HCT116 (cell line): ENCODE measurements at regions not wholly inside any gene's neighbourhood (a gene's known extent, or its start where the extent isn't known, plus 50 kb on each side); places are given as distances from the start of the nearest gene placed in this dataset.

ENCODE experiments used
- ATAC-seq: fragments of 200-7000 bp; cut with Tn5 transposase; 2 replicates; pipeline ENCODE4 v1.9.1; 2020; ENCODE audit warnings: mild to moderate bottlenecking, moderate library complexity
- BruUV-seq: library from RNA; stranded (reverse); fragments of 400-500 nt; replicated peaks from 2 replicates; lab custom pipeline; 2021; lab: Mats Ljungman, UMichigan
- CTCF ChIA-PET: fragments of 300-600 bp; sonication (Branson Sonifier 250); formaldehyde crosslinking; loops from one replicate; lab custom pipeline; 2021; ENCODE audit warnings: antibody characterized with exemption; lab: Charles Lee
- POLR2A ChIA-PET: fragments of 300-600, 350-600 bp; sonication (Branson Sonifier 250); formaldehyde crosslinking; loops from one replicate; lab custom pipeline; 2021; ENCODE audit warnings: antibody characterized with exemption; lab: Charles Lee
- RAD21 ChIA-PET, 2 experiments: fragments of 300-600 bp; sonication (Branson Sonifier 250); formaldehyde crosslinking; loops; one replicate each; lab custom pipeline; 2023; ENCODE audit warnings: low total read pairs in 2 of 2; ENCODE audit not compliant: uncharacterized antibody in 2 of 2, unreplicated experiment in 2 of 2, low non-redundant PET in 1 of 2; lab: Charles Lee
- DNase-seq: peaks from one replicate; pipeline ENCODE4 v3.0.0-alpha.2; 2010; ENCODE audit warnings: low read depth, low spot score
- H2AFZ ChIP-seq: fragments of 200-600 bp; shearing (Covaris generic), sonication (generic); 2 replicates; pipeline ENCODE4 v1.6.1; 2017; ENCODE audit warnings: low read depth, mixed run types, mixed read lengths, antibody characterized with exemption, low read length; ENCODE audit not compliant: poor library complexity, severe bottlenecking
- H3K27ac ChIP-seq: 2 replicates; pipeline ENCODE4 v1.5.1; 2012; ENCODE audit warnings: low read depth, low read length
- H3K27me3 ChIP-seq: fragments of 200-600 bp; sonication (generic); 2 replicates; pipeline ENCODE4 v1.6.1; 2016; ENCODE audit warnings: mixed run types, low read length, mixed read lengths; ENCODE audit not compliant: insufficient read depth
- H3K36me3 ChIP-seq, 2 experiments: fragments of 200-500 bp in 1 of 2; fragments of 200-600 bp in 1 of 2; sonication (Bioruptor generic) in 1 of 2; sonication (generic) in 1 of 2; 2 replicates each; pipeline versions ENCODE4 v1.5.1 to v1.6.1; 2014 to 2016; ENCODE audit warnings: low read length in 2 of 2, inconsistent platforms in 1 of 2, mixed read lengths in 1 of 2, mixed run types in 1 of 2; ENCODE audit not compliant: insufficient read depth in 2 of 2, control insufficient read depth in 1 of 2
- H3K4me1 ChIP-seq, 2 experiments: fragments of 200-600 bp in 1 of 2; sonication (generic) in 1 of 2; 2 replicates each; pipeline versions ENCODE4 v1.5.1 to v1.6.1; 2012 to 2017; ENCODE audit warnings: low read length in 2 of 2, inconsistent platforms in 1 of 2, mild to moderate bottlenecking in 1 of 2, mixed read lengths in 1 of 2, mixed run types in 1 of 2, moderate library complexity in 1 of 2; ENCODE audit not compliant: insufficient read depth in 2 of 2, control insufficient read depth in 1 of 2
- H3K4me2 ChIP-seq: fragments of 200-600 bp; sonication (generic); 2 replicates; pipeline ENCODE4 v1.6.1; 2017; ENCODE audit warnings: mixed run types, low read length, mixed read lengths
- H3K4me3 ChIP-seq, 2 experiments: fragments of 200-600 bp in 1 of 2; sonication (generic) in 1 of 2; replicated peaks in 1 of 2; 2 replicates each; pipeline ENCODE4 v1.5.1; 2011 to 2016; ENCODE audit warnings: low read length in 2 of 2, control low read depth in 1 of 2, low read depth in 1 of 2, mild to moderate bottlenecking in 1 of 2, mixed read lengths in 1 of 2, mixed run types in 1 of 2
- H3K79me2 ChIP-seq: fragments of 200-600 bp; sonication (generic); 2 replicates; pipeline ENCODE4 v1.6.1; 2017; ENCODE audit warnings: mild to moderate bottlenecking, mixed run types, low read length, moderate library complexity, mixed read lengths; ENCODE audit not compliant: insufficient read depth
- H3K9ac ChIP-seq: fragments of 200-600 bp; sonication (generic); 2 replicates; pipeline ENCODE4 v1.6.1; 2016; ENCODE audit warnings: low read length, mixed read lengths
- H3K9me2 ChIP-seq: fragments of 200-600 bp; sonication (generic), shearing (Covaris generic); 2 replicates; pipeline ENCODE4 v1.6.1; 2017; ENCODE audit warnings: mixed run types, mild to moderate bottlenecking, moderate library complexity; ENCODE audit not compliant: insufficient read depth
- H3K9me3 ChIP-seq, 2 experiments: fragments of 200-500 bp in 1 of 2; fragments of 200-600 bp in 1 of 2; sonication (Bioruptor generic) in 1 of 2; sonication (generic) in 1 of 2; 2 replicates each; pipeline ENCODE4 v1.6.1; 2014 to 2017; ENCODE audit warnings: low read length in 2 of 2, mixed read lengths in 2 of 2, inconsistent platforms in 1 of 2, low read depth in 1 of 2, mild to moderate bottlenecking in 1 of 2, mixed run types in 1 of 2, moderate library complexity in 1 of 2; ENCODE audit not compliant: control insufficient read depth in 1 of 2, insufficient read depth in 1 of 2
- H4K20me1 ChIP-seq: fragments of 200-600 bp; sonication (generic), shearing (Covaris generic); 2 replicates; pipeline ENCODE4 v1.6.1; 2017; ENCODE audit warnings: mixed run types, mild to moderate bottlenecking, moderate library complexity; ENCODE audit not compliant: insufficient read depth
- CBX3 ChIP-seq: IDR thresholded peaks from 2 replicates; pipeline ENCODE4 v1.6.1; 2012; ENCODE audit warnings: low read depth
- EGR1 ChIP-seq: IDR thresholded peaks from 2 replicates; pipeline ENCODE4 v1.6.1; 2012; ENCODE audit warnings: low read depth
- ELF1 ChIP-seq: IDR thresholded peaks from 2 replicates; pipeline ENCODE4 v1.6.1; 2012; ENCODE audit warnings: low read depth, borderline replicate concordance
- EZH2phosphoT487 ChIP-seq: fragments of 200-600 bp; IDR thresholded peaks from 2 replicates; pipeline ENCODE4 v1.6.1; 2018; ENCODE audit warnings: antibody characterized with exemption, borderline replicate concordance
- FOSL1 ChIP-seq: IDR thresholded peaks from 2 replicates; pipeline ENCODE4 v1.6.1; 2012; ENCODE audit warnings: low read depth
- JUND ChIP-seq: IDR thresholded peaks from 2 replicates; pipeline ENCODE4 v1.6.1; 2012
- POLR2A ChIP-seq: IDR thresholded peaks from 2 replicates; pipeline ENCODE4 v1.7.0; 2011; ENCODE audit warnings: borderline replicate concordance; ENCODE audit not compliant: insufficient read depth, insufficient read length; ENCODE audit errors: extremely low read depth
- RAD21 ChIP-seq: IDR thresholded peaks from 2 replicates; pipeline ENCODE4 v1.6.1; 2012; ENCODE audit warnings: low read depth, mild to moderate bottlenecking
- SIN3A ChIP-seq: IDR thresholded peaks from 2 replicates; pipeline ENCODE4 v1.6.1; 2012; ENCODE audit warnings: low read depth
- SP1 ChIP-seq: IDR thresholded peaks from 2 replicates; pipeline ENCODE4 v1.6.1; 2012; ENCODE audit warnings: low read depth
- SRF ChIP-seq: IDR thresholded peaks from 2 replicates; pipeline ENCODE4 v1.6.1; 2012; ENCODE audit warnings: low read depth
- TCF7L2 ChIP-seq: IDR thresholded peaks from 2 replicates; pipeline ENCODE4 v1.7.0; 2011; ENCODE audit warnings: borderline replicate concordance, inconsistent platforms; ENCODE audit not compliant: insufficient read depth, insufficient read length; ENCODE audit errors: extremely low read depth
- YY1 ChIP-seq: IDR thresholded peaks from 2 replicates; pipeline ENCODE4 v1.6.1; 2011; ENCODE audit warnings: low read length, low read depth, moderate library complexity, mild to moderate bottlenecking; ENCODE audit not compliant: insufficient replicate concordance; ENCODE audit errors: extremely low read depth
- ZNF274 ChIP-seq: fragments of 200-500 bp; sonication (Bioruptor generic); IDR thresholded peaks from 2 replicates; pipeline ENCODE4 v1.6.1; 2014; ENCODE audit warnings: mild to moderate bottlenecking, low read depth, low read length, inconsistent platforms
- intact Hi-C: fragments of 100-400 bp; cut with micrococcal nuclease; formaldehyde crosslinking; loops from 2 replicates; pipeline ENCODE4 v1.10.0; 2022
- TF ChIP-seq, protein P1 (sequence below): IDR thresholded peaks from 2 replicates; pipeline ENCODE4 v1.6.1; 2012
- TF ChIP-seq, protein P2 (sequence below), 3 experiments: fragments of 200-600 bp in 1 of 3; sonication (generic) in 1 of 3; IDR thresholded peaks in 2 of 3; conservative IDR thresholded peaks in 1 of 3; 2 replicates each; pipeline ENCODE4 v1.5.1; 2012 to 2017; ENCODE audit warnings: low read depth in 2 of 3, low read length in 2 of 3, antibody characterized with exemption in 1 of 3, borderline replicate concordance in 1 of 3, control low read depth in 1 of 3, mild to moderate bottlenecking in 1 of 3, mixed read lengths in 1 of 3, mixed run types in 1 of 3, moderate library complexity in 1 of 3; ENCODE audit not compliant: insufficient read depth in 1 of 3
- TF ChIP-seq, protein P3 (sequence below): IDR thresholded peaks from 2 replicates; pipeline ENCODE4 v1.6.1; 2011; ENCODE audit warnings: mild to moderate bottlenecking, low read length, moderate library complexity; ENCODE audit not compliant: insufficient replicate concordance; ENCODE audit errors: extremely low read depth

DNA sequence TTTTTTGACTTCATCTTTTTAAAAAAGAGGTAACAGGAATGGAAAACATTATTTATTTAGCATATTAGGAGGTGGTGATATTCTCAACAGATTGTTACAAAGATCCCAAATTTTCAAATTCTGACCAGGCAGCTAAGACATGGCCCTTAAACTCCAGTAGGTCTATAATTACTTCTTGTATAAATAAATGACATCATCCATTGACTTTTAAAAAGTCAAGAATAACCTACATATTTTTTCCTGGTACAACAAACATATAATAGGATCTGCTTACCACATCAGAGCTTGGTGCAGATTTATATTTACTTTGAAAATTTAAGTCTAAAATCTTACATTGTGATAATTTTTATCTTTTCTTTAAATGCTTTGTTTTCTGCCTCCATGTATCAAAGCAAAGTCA lies 92.2 kb upstream of the TRPM3 start:
- Histone ChIP-seq H4K20me1 (no peaks in the 10 kb centered on the region), H3K27me3 (no peaks in the 10 kb centered on the region), H3K9ac (no peak overlapping the region), H3K27ac (no peak overlapping the region), H3K4me3 (no peak overlapping the region), H2AFZ (no peak overlapping the region), H3K79me2 (no peaks in the 10 kb centered on the region), H3K4me2 (no peak overlapping the region), H3K4me1 (no peaks in the 10 kb centered on the region), H3K36me3 (no peaks in the 10 kb centered on the region), H3K9me3 (no peaks in the 10 kb centered on the region), H3K9me2 (no peaks in the 10 kb centered on the region)
- intact Hi-C loops, result no loop called here
- ATAC-seq (no peak), DNase-seq (no peak)
- ChIA-PET RAD21 (no interaction called here), POLR2A (no interaction called here), CTCF (no interaction called here)
- no TSS peak for BruUV-seq
- TF ChIP-seq EGR1 (no peak), YY1 (no peak), ZNF274 (no peak), CBX3 (no peak), SP1 (no peak), ELF1 (no peak), RAD21 (no peak), EZH2phosphoT487 (no peak), SIN3A (no peak), FOSL1 (no peak), TCF7L2 (no peak), SRF (no peak), POLR2A (no peak), JUND (no peak)
- TF ChIP-seq, protein P1, sequence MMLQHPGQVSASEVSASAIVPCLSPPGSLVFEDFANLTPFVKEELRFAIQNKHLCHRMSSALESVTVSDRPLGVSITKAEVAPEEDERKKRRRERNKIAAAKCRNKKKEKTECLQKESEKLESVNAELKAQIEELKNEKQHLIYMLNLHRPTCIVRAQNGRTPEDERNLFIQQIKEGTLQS, result no peak
- TF ChIP-seq, protein P2, sequence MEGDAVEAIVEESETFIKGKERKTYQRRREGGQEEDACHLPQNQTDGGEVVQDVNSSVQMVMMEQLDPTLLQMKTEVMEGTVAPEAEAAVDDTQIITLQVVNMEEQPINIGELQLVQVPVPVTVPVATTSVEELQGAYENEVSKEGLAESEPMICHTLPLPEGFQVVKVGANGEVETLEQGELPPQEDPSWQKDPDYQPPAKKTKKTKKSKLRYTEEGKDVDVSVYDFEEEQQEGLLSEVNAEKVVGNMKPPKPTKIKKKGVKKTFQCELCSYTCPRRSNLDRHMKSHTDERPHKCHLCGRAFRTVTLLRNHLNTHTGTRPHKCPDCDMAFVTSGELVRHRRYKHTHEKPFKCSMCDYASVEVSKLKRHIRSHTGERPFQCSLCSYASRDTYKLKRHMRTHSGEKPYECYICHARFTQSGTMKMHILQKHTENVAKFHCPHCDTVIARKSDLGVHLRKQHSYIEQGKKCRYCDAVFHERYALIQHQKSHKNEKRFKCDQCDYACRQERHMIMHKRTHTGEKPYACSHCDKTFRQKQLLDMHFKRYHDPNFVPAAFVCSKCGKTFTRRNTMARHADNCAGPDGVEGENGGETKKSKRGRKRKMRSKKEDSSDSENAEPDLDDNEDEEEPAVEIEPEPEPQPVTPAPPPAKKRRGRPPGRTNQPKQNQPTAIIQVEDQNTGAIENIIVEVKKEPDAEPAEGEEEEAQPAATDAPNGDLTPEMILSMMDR (IDR thresholded peaks at IDR 0.05 in 2 of 3, conservative IDR thresholded peaks at IDR 0.05 in 1 of 3; ENCODE audit: borderline replicate concordance in 1 of 3, insufficient read depth in 1 of 3, low read depth in 2 of 3, low read length in 2 of 3), result no peak
- TF ChIP-seq, protein P3, sequence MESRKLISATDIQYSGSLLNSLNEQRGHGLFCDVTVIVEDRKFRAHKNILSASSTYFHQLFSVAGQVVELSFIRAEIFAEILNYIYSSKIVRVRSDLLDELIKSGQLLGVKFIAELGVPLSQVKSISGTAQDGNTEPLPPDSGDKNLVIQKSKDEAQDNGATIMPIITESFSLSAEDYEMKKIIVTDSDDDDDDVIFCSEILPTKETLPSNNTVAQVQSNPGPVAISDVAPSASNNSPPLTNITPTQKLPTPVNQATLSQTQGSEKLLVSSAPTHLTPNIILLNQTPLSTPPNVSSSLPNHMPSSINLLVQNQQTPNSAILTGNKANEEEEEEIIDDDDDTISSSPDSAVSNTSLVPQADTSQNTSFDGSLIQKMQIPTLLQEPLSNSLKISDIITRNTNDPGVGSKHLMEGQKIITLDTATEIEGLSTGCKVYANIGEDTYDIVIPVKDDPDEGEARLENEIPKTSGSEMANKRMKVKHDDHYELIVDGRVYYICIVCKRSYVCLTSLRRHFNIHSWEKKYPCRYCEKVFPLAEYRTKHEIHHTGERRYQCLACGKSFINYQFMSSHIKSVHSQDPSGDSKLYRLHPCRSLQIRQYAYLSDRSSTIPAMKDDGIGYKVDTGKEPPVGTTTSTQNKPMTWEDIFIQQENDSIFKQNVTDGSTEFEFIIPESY, result no peak
